DOHH2 (cell line): ENCODE measurements at regions not wholly inside any gene's neighbourhood (a gene's known extent, or its start where the extent isn't known, plus 50 kb on each side); places are given as distances from the start of the nearest gene placed in this dataset.

ENCODE experiments used
- EZH2phosphoT487 ChIP-seq: fragments of 200-600 bp; sonication (generic); IDR thresholded peaks from 2 replicates; pipeline ENCODE4 v1.6.1; 2017; ENCODE audit warnings: borderline replicate concordance, mild to moderate bottlenecking, antibody characterized with exemption, low read length, moderate library complexity, mixed read lengths
- TF ChIP-seq, protein P1 (sequence below): fragments of 200-600 bp; sonication (generic); IDR thresholded peaks from one replicate; pipeline ENCODE4 v1.5.1; 2014; ENCODE audit warnings: antibody characterized with exemption, mild to moderate bottlenecking, low read depth, low read length; ENCODE audit not compliant: poor library complexity, severe bottlenecking

DNA sequence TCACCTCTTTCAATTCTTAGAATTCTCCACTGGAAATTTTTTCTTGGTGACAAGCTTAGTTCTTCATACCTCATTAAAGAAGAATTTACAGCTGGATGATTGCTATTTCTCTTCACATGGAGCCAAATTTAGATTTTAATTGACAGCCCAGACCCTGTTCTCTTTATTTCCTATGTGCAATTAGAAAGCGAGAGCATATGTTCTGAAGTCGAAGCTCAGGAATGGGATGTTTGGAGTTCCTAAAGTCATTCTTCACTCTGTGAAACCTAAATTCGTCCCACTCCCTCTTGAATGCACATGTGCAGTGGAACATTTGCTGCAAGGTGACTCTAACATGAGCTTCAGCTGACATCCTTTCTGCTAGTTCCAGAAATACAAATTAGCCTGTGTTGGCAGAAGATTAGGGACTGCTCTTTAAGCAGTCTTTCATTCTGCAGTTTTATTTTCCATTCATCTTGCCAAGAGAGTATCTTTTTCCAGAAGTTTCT, 129.3 kb upstream of the KCNJ16 start:
- TF ChIP-seq, protein P1, sequence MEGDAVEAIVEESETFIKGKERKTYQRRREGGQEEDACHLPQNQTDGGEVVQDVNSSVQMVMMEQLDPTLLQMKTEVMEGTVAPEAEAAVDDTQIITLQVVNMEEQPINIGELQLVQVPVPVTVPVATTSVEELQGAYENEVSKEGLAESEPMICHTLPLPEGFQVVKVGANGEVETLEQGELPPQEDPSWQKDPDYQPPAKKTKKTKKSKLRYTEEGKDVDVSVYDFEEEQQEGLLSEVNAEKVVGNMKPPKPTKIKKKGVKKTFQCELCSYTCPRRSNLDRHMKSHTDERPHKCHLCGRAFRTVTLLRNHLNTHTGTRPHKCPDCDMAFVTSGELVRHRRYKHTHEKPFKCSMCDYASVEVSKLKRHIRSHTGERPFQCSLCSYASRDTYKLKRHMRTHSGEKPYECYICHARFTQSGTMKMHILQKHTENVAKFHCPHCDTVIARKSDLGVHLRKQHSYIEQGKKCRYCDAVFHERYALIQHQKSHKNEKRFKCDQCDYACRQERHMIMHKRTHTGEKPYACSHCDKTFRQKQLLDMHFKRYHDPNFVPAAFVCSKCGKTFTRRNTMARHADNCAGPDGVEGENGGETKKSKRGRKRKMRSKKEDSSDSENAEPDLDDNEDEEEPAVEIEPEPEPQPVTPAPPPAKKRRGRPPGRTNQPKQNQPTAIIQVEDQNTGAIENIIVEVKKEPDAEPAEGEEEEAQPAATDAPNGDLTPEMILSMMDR: no peak
- no peak for TF ChIP-seq EZH2phosphoT487
